ENCODE measurements at regions not wholly inside any gene's neighbourhood (a gene's known extent, or its start where the extent isn't known, plus 50 kb on each side); places are given as distances from the start of the nearest gene placed in this dataset.
A peak's percentile ranks its signal among the peaks of the same experiment; 100 is the strongest.

DNA sequence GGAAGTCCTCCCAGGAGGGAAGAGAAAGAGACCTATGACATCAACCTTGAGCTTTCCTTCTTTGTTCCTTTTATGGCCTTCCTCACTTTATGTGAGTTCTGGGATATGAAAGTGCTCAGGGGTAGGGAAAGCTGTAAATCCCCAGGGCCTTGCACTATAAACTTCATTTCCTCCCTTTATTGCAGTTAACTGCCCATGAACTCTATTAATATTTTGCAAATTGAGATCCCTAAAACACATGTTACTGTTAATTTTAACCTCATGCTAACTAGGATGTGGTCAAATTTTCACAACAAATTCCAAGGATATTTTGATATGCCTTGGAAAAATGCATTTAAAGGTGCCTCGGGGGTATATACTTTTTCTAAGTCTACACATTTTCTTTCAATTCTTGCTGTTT lies 359.9 kb downstream of the OSR1 start:
- H3K4me3 ChIP-seq (ENCODE audit: low read depth, low read length) = no peak overlapping the region
- no peak for DNase-seq (ENCODE audit: low read depth)
- TF ChIP-seq CTCF (IDR thresholded peaks at IDR 0.05; ENCODE audit: insufficient read depth, low read depth, low read length) = no peak

DNA sequence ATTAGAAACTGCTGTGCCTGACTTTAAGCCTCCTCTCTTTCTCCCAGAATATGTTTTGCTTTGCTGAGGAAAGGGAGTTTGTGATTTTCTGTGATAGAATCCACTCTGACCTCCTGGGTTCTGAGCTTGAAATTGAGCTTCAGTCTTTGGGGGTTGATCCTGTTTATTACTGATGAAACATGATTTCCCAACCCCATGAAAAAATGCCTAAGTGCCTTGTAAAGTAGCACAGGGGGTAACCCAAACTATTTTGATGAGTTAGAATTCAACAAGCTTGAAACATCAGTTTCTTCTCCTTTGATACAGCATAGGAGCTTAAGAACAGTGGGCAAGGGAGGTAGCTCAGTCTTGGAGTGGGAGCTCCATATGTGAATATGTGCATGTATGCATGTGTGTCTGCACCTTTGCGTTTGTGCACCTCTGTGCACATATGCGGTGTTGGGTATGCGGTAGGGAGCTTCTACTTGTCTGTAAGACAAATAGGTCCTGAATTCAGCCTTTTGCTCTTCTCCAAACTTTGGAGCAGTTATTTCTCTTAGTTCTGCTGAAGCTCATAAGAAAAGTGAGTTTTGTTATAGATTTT lies 364.6 kb downstream of the OSR1 start:
- H3K4me3 ChIP-seq (ENCODE audit: low read depth, low read length) = no peak overlapping the region
- no peak for TF ChIP-seq CTCF (IDR thresholded peaks at IDR 0.05; ENCODE audit: insufficient read depth, low read depth, low read length)
- DNase-seq (ENCODE audit: low read depth) = peak; percentile 39

- H3K4me3 ChIP-seq (ENCODE audit: low read depth, low read length) = no peak overlapping the region
- peak; percentile 63 for DNase-seq (ENCODE audit: low read depth)
- TF ChIP-seq CTCF (IDR thresholded peaks at IDR 0.05; ENCODE audit: insufficient read depth, low read depth, low read length) = no peak
These were observed 366.9 kb downstream of the OSR1 start for GRCh38 chr2:18991177-18992168.

DNA sequence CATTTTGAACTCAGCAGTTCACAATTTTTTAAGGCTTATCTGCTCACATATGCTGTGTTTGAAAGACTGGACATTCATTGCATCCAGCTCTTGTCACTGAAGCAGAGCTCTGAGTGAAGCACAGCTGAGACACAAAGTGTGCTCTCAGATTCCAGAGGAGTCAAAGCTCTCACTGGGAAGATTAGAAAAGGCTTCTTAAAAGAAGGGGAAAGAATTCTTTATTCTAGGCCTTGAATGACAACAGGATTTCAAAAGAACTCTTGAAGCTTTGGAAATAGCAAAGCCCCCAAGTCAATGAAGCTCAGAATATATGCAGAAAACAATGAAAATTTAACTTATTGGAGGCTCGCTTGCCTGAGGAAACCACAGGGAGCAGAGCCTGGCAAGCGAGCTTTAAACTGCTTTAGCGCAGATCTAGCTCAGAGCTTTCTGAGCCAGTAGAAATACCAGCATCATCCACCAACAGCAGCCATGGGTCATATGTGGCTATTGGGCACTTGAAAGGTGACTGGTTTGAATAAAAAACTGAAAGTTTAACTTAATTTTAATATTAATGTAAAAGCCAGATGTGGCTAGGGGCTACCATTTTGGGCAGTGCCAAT lies 369.7 kb downstream of the OSR1 start:
- no peak for DNase-seq (ENCODE audit: low read depth)
- H3K4me3 ChIP-seq (ENCODE audit: low read depth, low read length) = no peak overlapping the region
- no peak for TF ChIP-seq CTCF (IDR thresholded peaks at IDR 0.05; ENCODE audit: insufficient read depth, low read depth, low read length)

DNA sequence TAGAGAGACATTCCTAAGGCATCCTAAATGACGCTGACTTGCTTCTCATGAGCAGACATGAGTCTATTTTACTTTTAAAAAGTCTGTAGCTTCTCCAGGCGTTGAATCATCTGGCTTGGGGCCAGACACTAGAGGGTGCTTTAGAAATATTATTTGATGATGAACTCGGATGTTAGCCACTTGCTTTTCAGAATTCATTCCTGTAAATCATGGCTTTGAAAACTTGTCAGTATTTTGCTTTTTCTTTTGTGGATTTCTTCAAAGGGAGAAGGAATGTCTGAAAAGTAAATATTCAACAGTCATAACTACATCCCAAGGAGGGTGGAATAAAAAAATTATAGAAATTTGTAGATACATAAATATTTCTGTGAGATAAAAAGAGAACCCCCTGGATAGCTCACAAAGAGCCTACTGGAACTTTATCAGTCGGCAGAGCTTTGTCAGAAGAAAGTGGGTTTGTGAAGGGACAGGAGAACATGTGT lies 370.8 kb downstream of the OSR1 start:
- H3K4me3 ChIP-seq (ENCODE audit: low read depth, low read length) = no peak overlapping the region
- peak; percentile 21 for TF ChIP-seq CTCF (IDR thresholded peaks at IDR 0.05; ENCODE audit: insufficient read depth, low read depth, low read length)
- DNase-seq (ENCODE audit: low read depth) = peak; percentile 93

- TF ChIP-seq CTCF (IDR thresholded peaks at IDR 0.05; ENCODE audit: insufficient read depth, low read depth, low read length) = no peak
- peak; percentile 42 for DNase-seq (ENCODE audit: low read depth)
- no peak overlapping the region for H3K4me3 ChIP-seq (ENCODE audit: low read depth, low read length)
These were observed 371.4 kb downstream of the OSR1 start for GRCh38 chr2:18987016-18987415.

Data from fibroblast of villous mesenchyme (primary cell).